ENCODE measurements at regions not wholly inside any gene's neighbourhood (a gene's known extent, or its start where the extent isn't known, plus 50 kb on each side); places are given as distances from the start of the nearest gene placed in this dataset.

DNA sequence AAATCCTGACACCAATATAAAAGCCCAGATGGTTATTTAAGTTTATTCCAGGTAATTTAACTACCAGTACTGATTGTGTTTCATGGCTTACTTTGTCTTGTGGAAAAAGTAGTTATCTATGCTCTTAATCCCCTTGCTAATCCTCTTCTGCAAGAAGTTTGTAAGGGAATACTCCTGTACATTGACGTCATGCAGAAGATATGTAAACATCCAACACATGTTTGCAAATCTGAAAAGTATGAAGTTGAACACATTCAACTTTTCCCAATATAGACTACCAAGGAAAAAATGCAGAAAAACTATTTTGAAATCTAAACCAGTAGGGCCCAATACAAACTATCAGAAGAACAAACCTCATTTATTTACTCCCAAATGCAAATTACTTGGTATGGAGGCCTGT is 56.3 kb upstream of the ELL2 start:
- FAIRE-seq: no peak

- FAIRE-seq: no peak
Measured at GRCh38 chr5:96016216-96016615, 54.6 kb upstream of the ELL2 start.

DNA sequence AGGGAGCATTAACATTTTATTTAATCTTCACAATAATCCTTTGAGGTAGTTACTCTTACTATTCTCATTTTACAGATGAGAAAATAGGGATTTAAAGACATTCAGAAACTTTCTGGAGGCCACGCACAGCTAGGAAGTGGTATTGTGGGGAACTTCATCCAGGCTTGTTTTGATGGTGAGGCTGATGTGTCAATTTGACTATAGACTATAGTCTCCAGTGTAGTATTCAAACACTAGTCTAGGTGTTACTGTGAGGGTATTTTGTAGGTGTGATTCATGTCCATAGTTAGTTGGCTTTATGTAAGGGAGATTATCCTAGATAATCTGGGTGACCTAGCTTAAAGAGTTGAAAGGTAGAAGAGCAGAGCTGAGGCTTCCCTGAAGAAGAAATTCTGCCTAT is 54.1 kb upstream of the ELL2 start:
- no peak for FAIRE-seq

DNA sequence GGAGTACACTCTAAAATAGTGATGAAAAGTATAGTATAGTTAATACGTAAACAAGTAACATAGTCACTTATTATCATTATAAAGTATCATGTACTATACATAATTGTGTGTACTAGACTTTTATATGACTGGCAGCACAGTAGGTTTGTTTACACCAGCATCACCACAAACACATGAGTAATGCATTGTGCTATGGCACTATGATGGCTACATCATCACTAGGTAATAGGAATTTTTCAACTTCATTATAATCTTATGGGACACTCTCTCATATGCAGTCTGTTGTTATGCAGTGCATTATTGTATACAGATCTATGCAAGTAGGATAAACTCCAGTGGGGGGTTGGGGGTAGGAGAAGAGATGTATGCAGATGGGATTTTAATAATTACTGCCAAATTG is 52.7 kb upstream of the ELL2 start:
- no peak for FAIRE-seq

GRCh38 chr5:96013254-96013653 is 51.6 kb upstream of the ELL2 start:
- no peak for FAIRE-seq

DNA sequence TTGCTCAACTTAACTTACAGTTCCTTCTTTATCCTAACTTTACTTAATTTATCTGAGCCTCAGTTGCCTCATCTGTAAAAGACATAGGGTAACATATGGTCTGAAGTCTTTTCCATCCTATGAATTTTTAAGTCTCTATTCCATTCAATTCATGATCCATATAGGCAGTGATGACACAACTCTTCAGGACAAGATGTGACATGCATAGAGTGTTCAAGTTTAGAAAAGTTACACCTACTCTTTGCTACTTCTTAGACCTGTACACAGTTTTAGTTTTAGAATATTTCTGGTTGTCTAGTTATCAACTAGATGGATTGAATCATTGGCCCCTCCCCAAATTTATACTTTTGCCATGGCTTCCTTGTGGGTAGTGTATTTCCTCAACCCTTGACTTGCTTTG is 50.7 kb upstream of the ELL2 start:
- no peak for FAIRE-seq
